ENCODE measurements at regions not wholly inside any gene's neighbourhood (a gene's known extent, or its start where the extent isn't known, plus 50 kb on each side); places are given as distances from the start of the nearest gene placed in this dataset.

DNA sequence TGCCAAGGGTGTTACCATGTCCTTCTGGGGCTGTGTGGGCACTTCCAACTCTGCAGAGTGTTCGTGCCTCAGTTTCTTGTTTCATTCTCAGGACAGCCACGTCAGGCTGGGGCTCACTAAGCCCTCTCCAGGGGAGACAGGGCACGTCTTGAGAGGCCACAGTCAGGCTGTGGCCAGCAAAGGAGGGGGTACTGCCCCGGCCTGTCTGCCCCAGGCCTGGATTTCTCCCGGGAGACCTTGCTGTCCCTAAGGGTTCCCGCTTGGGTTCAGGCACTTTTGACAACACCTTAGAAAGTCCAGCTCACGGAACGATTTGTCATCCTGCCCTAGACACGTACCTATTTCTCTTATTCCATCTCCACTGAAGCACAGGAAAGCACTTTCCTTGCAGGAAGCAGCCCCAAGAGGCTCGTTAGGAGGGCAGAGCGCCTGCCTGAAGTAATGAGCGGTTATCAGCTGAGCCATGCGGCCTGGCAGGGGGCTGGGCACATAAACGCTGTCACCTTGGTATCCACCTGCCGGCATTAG is 290.4 kb upstream of the RTL1 start:
- DNase-seq (ENCODE audit: low read depth, low spot score) (no peak), ATAC-seq (no peak)
- H3K4me1 ChIP-seq (ENCODE audit: control insufficient read depth in 1 of 2, insufficient read depth in 2 of 2, low read length in 2 of 2), result peaks cover 0 to 3% of the 10 kb centered on the region in 2 experiments; a peak in 1 of 4 replicates
- no peaks in the 10 kb centered on the region; the same call in 1 of the 2 replicates for H3K27me3 ChIP-seq (ENCODE audit: insufficient read depth, low read length)
- no peak overlapping the region for H3K27ac ChIP-seq (ENCODE audit: low read depth, low read length)
- H3K79me2 ChIP-seq (ENCODE audit: insufficient read depth, low read length), result no peaks in the 10 kb centered on the region
- RAD21 ChIA-PET (ENCODE audit: low non-redundant PET in 1 of 2, low total read pairs in 2 of 2, uncharacterized antibody in 2 of 2, unreplicated experiment in 2 of 2), result no interaction called here
- CTCF ChIA-PET, result no interaction called here
- intact Hi-C loops (cut with micrococcal nuclease), result no loop called here
- H2AFZ ChIP-seq (ENCODE audit: low read depth, low read length, poor library complexity, severe bottlenecking), result no peak overlapping the region
- no peak overlapping the region for H3K4me3 ChIP-seq (replicated peaks in 1 of 2; ENCODE audit: low read depth in 1 of 2, low read length in 2 of 2)
- H3K9me2 ChIP-seq (ENCODE audit: insufficient read depth), result no peaks in the 10 kb centered on the region
- no peak overlapping the region for H3K4me2 ChIP-seq (ENCODE audit: low read length)
- no peaks in the 10 kb centered on the region for H3K36me3 ChIP-seq (ENCODE audit: control insufficient read depth in 1 of 2, insufficient read depth in 2 of 2, low read length in 2 of 2)
- no peak overlapping the region for H3K9ac ChIP-seq (ENCODE audit: low read length)
- POLR2A ChIA-PET, result no interaction called here
- no peaks in the 10 kb centered on the region for H3K9me3 ChIP-seq (ENCODE audit: control insufficient read depth in 1 of 2, insufficient read depth in 1 of 2, low read depth in 1 of 2, low read length in 2 of 2)
- TF ChIP-seq SRF (IDR thresholded peaks at IDR 0.05; ENCODE audit: low read depth) (no peak), FOSL1 (IDR thresholded peaks at IDR 0.05; ENCODE audit: low read depth) (no peak), EZH2 (IDR thresholded peaks at IDR 0.05) (no peak)
- no peaks in the 10 kb centered on the region for H4K20me1 ChIP-seq (ENCODE audit: insufficient read depth)
- BruUV-seq (replicated peaks), result no TSS peak

DNA sequence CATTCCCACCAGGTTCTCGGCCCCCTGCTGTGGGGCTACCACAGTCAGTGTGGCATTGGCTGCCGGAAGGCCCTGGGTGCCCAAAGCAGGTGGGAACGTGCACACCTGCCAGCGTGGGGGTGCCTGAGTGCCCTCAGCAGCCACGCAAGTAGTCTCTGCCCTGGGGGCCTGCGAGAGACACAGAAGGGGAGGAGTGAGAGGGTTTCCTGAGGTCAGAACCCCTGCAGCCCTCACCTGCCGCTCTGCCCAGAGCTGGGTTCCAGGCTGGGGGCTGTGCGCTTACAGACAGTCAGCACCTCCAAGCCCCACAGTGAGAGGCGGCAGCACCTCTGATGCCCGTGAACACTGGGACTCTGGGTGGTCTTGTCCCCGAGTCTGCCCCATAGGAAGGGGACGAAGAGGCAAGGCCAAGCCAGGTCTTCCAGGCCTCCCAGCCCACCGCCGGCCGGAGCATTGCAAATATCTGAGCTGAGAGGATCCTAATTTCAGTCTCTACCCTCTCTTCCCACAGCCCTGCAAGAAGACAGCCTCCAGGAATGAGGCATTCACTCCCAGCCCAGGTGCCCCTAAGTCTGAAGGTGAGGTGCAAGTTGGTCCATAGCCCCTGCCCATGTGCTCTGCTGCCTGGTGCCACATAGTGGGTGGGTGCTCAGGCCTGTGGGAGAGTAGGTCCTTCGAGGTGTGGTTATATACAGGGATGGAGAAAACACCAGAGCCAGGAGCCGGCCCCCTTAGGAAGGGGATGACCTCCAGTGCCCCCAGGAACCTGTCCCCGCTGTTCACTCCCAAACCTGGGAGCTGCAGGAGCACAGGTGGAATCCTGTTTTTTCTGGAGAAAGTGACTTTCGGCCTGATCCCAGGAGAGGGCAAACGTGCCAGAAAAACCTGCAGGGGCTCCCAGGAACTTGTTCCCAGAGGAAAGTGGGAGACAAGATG is 291.1 kb upstream of the RTL1 start:
- RAD21 ChIA-PET (ENCODE audit: low non-redundant PET in 1 of 2, low total read pairs in 2 of 2, uncharacterized antibody in 2 of 2, unreplicated experiment in 2 of 2), result no interaction called here
- DNase-seq (ENCODE audit: low read depth, low spot score) (no peak), ATAC-seq (no peak)
- no peak overlapping the region for H3K4me2 ChIP-seq (ENCODE audit: low read length)
- CTCF ChIA-PET, result no interaction called here
- H3K36me3 ChIP-seq (ENCODE audit: control insufficient read depth in 1 of 2, insufficient read depth in 2 of 2, low read length in 2 of 2), result no peaks in the 10 kb centered on the region
- H3K4me3 ChIP-seq (replicated peaks in 1 of 2; ENCODE audit: low read depth in 1 of 2, low read length in 2 of 2), result no peak overlapping the region
- POLR2A ChIA-PET, result no interaction called here
- no peaks in the 10 kb centered on the region for H4K20me1 ChIP-seq (ENCODE audit: insufficient read depth)
- BruUV-seq (replicated peaks), result no TSS peak
- H3K9ac ChIP-seq (ENCODE audit: low read length), result no peak overlapping the region
- peaks cover 0 to 3% of the 10 kb centered on the region in 2 experiments; a peak in 1 of 4 replicates for H3K4me1 ChIP-seq (ENCODE audit: control insufficient read depth in 1 of 2, insufficient read depth in 2 of 2, low read length in 2 of 2)
- no peaks in the 10 kb centered on the region; the same call in 1 of the 2 replicates for H3K27me3 ChIP-seq (ENCODE audit: insufficient read depth, low read length)
- no peaks in the 10 kb centered on the region for H3K79me2 ChIP-seq (ENCODE audit: insufficient read depth, low read length)
- intact Hi-C loops (cut with micrococcal nuclease), result no loop called here
- H3K27ac ChIP-seq (ENCODE audit: low read depth, low read length), result no peak overlapping the region
- no peaks in the 10 kb centered on the region for H3K9me3 ChIP-seq (ENCODE audit: control insufficient read depth in 1 of 2, insufficient read depth in 1 of 2, low read depth in 1 of 2, low read length in 2 of 2)
- no peaks in the 10 kb centered on the region for H3K9me2 ChIP-seq (ENCODE audit: insufficient read depth)
- no peak overlapping the region for H2AFZ ChIP-seq (ENCODE audit: low read depth, low read length, poor library complexity, severe bottlenecking)
- TF ChIP-seq FOSL1 (IDR thresholded peaks at IDR 0.05; ENCODE audit: low read depth) (no peak), POLR2A (IDR thresholded peaks at IDR 0.05; ENCODE audit: borderline replicate concordance, extremely low read depth, insufficient read depth, insufficient read length) (no peak), REST (IDR thresholded peaks at IDR 0.05; ENCODE audit: low read depth) (no peak), ELF1 (IDR thresholded peaks at IDR 0.05; ENCODE audit: borderline replicate concordance, low read depth) (no peak), RAD21 (IDR thresholded peaks at IDR 0.05; ENCODE audit: low read depth) (no peak), SIN3A (IDR thresholded peaks at IDR 0.05; ENCODE audit: low read depth) (no peak), TCF7L2 (IDR thresholded peaks at IDR 0.05; ENCODE audit: borderline replicate concordance, extremely low read depth, insufficient read depth, insufficient read length) (no peak), POLR2AphosphoS5 (IDR thresholded peaks at IDR 0.05; ENCODE audit: low read depth, low read length) (no peak), EZH2 (IDR thresholded peaks at IDR 0.05) (no peak)
- TF ChIP-seq, protein P1, sequence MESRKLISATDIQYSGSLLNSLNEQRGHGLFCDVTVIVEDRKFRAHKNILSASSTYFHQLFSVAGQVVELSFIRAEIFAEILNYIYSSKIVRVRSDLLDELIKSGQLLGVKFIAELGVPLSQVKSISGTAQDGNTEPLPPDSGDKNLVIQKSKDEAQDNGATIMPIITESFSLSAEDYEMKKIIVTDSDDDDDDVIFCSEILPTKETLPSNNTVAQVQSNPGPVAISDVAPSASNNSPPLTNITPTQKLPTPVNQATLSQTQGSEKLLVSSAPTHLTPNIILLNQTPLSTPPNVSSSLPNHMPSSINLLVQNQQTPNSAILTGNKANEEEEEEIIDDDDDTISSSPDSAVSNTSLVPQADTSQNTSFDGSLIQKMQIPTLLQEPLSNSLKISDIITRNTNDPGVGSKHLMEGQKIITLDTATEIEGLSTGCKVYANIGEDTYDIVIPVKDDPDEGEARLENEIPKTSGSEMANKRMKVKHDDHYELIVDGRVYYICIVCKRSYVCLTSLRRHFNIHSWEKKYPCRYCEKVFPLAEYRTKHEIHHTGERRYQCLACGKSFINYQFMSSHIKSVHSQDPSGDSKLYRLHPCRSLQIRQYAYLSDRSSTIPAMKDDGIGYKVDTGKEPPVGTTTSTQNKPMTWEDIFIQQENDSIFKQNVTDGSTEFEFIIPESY (IDR thresholded peaks at IDR 0.05; ENCODE audit: extremely low read depth, insufficient replicate concordance, low read length), result no peak
- TF ChIP-seq, protein P2, sequence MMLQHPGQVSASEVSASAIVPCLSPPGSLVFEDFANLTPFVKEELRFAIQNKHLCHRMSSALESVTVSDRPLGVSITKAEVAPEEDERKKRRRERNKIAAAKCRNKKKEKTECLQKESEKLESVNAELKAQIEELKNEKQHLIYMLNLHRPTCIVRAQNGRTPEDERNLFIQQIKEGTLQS (IDR thresholded peaks at IDR 0.05), result no peak
- TF ChIP-seq, protein P3, sequence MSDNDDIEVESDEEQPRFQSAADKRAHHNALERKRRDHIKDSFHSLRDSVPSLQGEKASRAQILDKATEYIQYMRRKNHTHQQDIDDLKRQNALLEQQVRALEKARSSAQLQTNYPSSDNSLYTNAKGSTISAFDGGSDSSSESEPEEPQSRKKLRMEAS (IDR thresholded peaks at IDR 0.05), result no peak
